ENCODE measurements at regions not wholly inside any gene's neighbourhood (a gene's known extent, or its start where the extent isn't known, plus 50 kb on each side); places are given as distances from the start of the nearest gene placed in this dataset.
A peak's percentile ranks its signal among the peaks of the same experiment; 100 is the strongest.

DNA sequence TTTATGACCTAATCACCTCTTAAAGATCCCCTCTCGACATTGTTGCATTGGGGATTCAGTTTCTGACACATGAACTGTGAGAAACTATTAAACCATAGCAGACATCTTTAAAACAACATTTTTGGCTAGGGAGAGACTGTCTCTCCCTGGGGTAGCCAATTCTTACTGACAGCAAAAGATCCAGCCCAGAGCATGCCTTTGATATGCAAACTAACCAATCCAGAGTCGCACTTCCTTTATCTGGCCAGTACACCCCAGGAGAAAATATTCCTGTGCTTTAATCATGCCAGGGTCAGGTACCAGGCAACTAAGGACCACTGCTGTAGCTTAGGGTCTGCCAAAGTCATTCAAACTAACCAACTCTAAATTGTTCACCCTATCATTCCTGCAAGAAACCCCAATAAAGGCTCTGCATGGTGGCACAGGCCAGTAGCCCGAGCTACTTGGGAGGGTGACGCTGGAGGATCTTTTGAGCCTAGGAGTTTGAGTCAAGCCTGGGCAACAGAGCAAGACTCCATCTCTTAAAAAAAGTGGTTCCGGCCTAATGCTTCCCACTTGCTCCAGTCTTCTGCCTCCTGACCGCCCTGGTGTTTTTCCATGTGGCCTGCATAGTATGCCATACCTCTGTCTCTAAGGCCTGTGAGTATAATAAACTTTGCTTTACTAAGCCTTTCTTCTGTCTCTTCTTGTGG is 62.3 kb upstream of the DAPK1 start:
- no peak for ATAC-seq

DNA sequence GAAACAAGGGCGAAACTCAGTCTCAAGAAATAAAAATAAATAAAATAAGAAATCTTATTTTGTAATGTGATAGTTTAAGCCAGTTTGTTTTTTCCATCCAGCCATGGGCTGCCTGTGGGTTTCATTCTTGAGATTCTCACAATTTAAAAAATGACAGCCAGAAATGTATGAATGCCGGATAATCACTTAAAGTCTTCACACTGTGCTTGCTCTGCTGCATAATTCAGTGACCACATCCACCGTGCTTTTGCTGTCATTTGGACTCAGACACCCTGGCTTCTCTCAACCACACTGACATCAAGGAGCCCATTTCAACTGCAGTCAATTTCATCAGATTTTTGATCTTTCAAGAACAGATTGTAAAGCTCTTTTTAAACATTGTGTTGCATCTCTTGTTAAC is 61.0 kb upstream of the DAPK1 start:
- DNase-seq (ENCODE audit: low spot score), result no peak
- no peak for ATAC-seq

More for the DNA sequence above, 62.3 kb upstream of the DAPK1 start:
- no peak for DNase-seq (ENCODE audit: low spot score)

DNA sequence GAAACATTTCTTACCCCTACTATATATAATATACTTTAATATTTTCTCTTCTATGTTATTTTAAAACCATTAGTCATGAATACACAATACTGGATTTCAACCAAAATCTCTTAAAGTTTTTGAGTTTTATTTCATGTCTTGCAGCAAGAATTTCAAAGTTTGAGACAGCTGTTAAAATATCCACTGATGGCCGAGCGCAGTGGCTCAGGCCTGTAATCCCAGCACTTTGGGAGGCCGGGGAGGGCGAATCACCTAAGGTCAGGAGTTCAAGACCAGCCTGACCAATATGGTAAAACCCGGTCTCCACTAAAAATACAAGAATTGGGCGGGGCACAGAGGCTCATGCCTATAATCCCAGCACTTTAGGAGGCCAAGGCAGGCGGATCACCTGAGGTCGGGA is 59.7 kb upstream of the DAPK1 start:
- ATAC-seq (no peak), DNase-seq (ENCODE audit: low spot score) (no peak)

GRCh38 chr9:87441251-87441650 is 56.4 kb upstream of the DAPK1 start:
- ATAC-seq, result no peak
- DNase-seq (ENCODE audit: low spot score), result no peak

DNA sequence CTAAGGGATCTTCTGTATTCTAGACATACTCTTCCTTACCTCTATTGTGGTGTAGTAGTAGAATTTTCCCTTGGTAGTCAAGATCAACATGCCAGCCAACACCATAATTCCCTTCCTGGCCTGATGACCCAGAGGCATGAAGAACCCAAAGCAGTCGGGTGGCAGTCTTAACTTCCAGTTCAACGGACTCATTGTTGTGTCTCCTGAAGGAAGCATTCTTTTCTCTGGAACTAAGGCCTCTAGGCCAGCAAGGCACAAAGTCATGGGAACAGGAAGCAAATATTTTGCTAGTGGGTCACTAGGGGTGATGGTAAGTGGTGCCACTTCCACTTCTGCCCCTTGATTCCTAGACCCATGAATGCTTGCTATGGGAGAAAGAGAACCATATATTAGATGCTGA is 55.2 kb upstream of the DAPK1 start:
- DNase-seq (ENCODE audit: low spot score), result no peak
- no peak for ATAC-seq

DNA sequence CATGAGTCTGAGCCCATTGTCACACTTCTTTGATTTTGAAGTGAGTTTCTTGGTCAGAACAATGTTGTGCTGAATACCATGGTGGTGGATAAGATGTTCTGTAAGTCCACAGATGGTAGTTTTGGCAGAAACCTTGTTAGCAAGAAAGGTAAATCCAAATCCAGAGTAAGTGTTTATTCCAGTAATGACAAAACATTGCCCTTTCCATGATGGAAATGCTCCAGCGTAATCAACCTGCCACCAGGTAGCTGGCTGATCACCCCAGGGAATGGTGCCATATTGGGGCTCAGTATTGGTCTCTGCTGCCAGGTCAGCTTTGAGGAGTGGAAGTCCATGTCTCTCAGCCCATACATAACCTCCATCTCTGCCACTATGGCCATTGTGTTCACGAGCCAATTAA is 54.7 kb upstream of the DAPK1 start:
- no peak for ATAC-seq

DNA sequence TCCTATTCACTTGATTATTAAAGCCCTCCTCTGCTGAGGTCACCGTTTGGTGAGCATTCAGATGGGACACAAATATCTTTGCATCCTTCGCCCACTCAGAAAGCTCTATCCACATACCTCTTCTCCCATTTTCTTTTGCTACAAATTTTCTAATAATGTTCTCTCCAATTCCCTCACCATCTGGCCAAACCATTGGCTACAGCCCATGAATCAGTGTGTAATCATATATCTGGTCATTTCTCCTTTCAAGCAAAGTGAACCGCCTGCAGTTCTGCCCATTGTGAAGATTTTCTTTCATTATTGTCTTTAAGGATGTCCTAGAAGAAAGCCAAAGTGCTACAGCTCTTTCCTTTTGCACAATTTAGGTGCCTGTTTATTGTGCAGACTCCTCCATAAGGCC is 54.2 kb upstream of the DAPK1 start:
- ATAC-seq (no peak), DNase-seq (ENCODE audit: low spot score) (no peak)

More for the DNA sequence above, 54.7 kb upstream of the DAPK1 start:
- DNase-seq (ENCODE audit: low spot score), result no peak

GRCh38 chr9:87445646-87446045 is 52.0 kb upstream of the DAPK1 start:
- peak; percentile 98 for ATAC-seq

GRCh38 chr9:87446527-87446926 is 51.1 kb upstream of the DAPK1 start:
- no peak for DNase-seq (ENCODE audit: low spot score)
- no peak for ATAC-seq

More at GRCh38 chr9:87445646-87446045, 52.0 kb upstream of the DAPK1 start:
- DNase-seq (ENCODE audit: low spot score), result peak; percentile 48

- DNase-seq (ENCODE audit: low spot score), result no peak
- no peak for ATAC-seq
These were observed 49.9 kb upstream of the DAPK1 start for GRCh38 chr9:87447547-87448432.

Data from left lobe of liver (tissue), 2 donors.